Bronchial epithelial cell (primary cell): ENCODE measurements at regions not wholly inside any gene's neighbourhood (a gene's known extent, or its start where the extent isn't known, plus 50 kb on each side); places are given as distances from the start of the nearest gene placed in this dataset.

Experiments used
- DNase-seq: peaks from one replicate; pipeline ENCODE4 v3.0.0-alpha.2; 2010; ENCODE audit warnings: low read depth
- FAIRE-seq: peaks from 2 replicates; lab custom pipeline; 2011; peaks lifted over from hg19 to GRCh38; lab: Jason Lieb, UNC
- H3K27me3 ChIP-seq: 2 replicates; pipeline ENCODE4 v1.5.1; 2011; ENCODE audit warnings: low read length; ENCODE audit not compliant: control insufficient read depth, insufficient read depth
- H3K36me3 ChIP-seq: 2 replicates; pipeline ENCODE4 v1.5.1; 2011; ENCODE audit warnings: low read length; ENCODE audit not compliant: control insufficient read depth, insufficient read depth
- H3K4me3 ChIP-seq: 2 replicates; pipeline ENCODE4 v1.5.1; 2011; ENCODE audit warnings: mild to moderate bottlenecking, low read depth, low read length, control low read depth
- CTCF ChIP-seq: IDR thresholded peaks from 2 replicates; pipeline ENCODE4 v1.5.1; 2011; ENCODE audit warnings: mild to moderate bottlenecking, moderate library complexity, low read length, control low read depth, inconsistent platforms; ENCODE audit not compliant: insufficient read depth, severe bottlenecking

DNA sequence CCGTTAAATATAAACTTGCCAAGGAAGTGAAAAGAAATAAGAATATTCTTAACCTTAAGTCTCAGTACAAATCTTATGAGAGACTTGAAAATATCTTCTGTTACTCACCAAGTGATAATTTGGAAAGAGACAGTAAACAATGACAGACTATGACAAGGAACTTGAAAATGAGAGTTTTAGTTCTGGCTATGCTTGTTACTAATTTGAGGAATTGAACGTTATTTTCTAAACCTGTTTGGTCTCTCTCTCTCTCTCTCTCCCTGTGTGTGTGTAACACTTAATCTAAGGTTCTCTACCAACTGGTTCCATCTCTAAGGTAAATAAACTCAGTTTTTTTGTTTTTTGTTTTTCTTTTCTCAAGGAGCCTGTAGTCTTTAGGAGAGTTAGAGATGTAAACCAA lies 161.8 kb downstream of the AMY1C start:
- H3K27me3 ChIP-seq, result no peaks in the 10 kb centered on the region
- no peaks in the 10 kb centered on the region for H3K36me3 ChIP-seq
- TF ChIP-seq CTCF, result no peak
- no peak overlapping the region for H3K4me3 ChIP-seq
- DNase-seq, result no peak
- no peak for FAIRE-seq

- H3K4me3 ChIP-seq, result no peak overlapping the region
- TF ChIP-seq CTCF, result no peak
- DNase-seq, result no peak
- H3K27me3 ChIP-seq, result no peaks in the 10 kb centered on the region
- H3K36me3 ChIP-seq, result no peaks in the 10 kb centered on the region
- no peak for FAIRE-seq
These were observed 168.1 kb downstream of the AMY1C start for GRCh38 chr1:103917795-103918194.

- Histone ChIP-seq H3K27me3 (no peaks in the 10 kb centered on the region), H3K4me3 (no peak overlapping the region), H3K36me3 (no peaks in the 10 kb centered on the region)
- no peak for TF ChIP-seq CTCF
- no peak for DNase-seq
- no peak for FAIRE-seq
These were observed 182.2 kb downstream of the AMY1C start for GRCh38 chr1:103931891-103932290.

DNA sequence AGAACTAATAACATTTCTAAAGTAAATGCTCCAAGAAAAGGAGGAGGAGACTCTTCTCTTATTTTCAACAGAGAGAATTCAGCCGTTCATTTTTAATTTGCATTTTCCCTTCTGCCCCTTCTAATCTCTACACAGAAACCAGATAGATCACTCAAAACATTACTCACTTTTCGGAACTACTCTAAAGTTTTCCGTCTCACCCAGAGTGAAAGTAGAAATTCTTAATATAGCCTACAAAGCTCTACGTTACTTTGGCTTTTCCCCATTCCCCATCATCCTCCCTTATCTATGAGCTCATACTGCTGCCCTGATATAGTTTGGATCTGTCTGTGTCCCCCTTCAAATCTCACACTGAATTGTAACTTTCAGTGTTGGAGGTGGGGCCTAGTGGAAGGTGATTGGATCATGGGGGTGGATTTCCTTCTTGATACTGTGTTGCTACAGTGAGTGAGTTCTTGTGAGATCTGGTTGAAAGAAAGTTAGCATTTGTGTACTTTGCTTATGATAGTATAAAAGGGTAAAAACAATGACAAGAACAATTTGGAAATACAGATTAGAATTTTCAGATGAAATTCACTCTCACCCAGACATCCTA lies 188.2 kb downstream of the AMY1C start:
- DNase-seq, result no peak
- no peaks in the 10 kb centered on the region for H3K36me3 ChIP-seq
- no peaks in the 10 kb centered on the region for H3K27me3 ChIP-seq
- no peak for TF ChIP-seq CTCF
- H3K4me3 ChIP-seq, result no peak overlapping the region
- FAIRE-seq, result no peak

DNA sequence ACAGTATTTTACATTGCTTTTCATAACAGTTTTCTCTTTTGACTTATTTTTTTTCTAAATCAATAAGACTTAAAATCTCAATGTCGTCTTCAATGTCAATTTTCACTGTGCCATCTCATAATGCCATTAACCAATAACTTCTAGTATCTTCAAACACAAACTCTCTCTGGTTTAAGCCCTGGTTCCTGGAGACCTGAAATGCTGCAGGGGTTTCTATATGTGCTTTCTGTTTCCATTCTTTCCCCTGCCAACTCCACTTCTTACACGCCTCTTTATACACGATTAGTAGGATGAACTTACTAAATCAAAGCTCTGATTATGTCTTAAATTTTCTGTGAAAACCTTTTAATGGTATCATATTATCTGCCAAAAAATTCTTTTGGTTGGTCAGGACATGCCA lies 191.4 kb downstream of the AMY1C start:
- no peak for TF ChIP-seq CTCF
- FAIRE-seq (no peak), DNase-seq (no peak)
- Histone ChIP-seq H3K36me3 (no peaks in the 10 kb centered on the region), H3K4me3 (no peak overlapping the region), H3K27me3 (no peaks in the 10 kb centered on the region)

DNA sequence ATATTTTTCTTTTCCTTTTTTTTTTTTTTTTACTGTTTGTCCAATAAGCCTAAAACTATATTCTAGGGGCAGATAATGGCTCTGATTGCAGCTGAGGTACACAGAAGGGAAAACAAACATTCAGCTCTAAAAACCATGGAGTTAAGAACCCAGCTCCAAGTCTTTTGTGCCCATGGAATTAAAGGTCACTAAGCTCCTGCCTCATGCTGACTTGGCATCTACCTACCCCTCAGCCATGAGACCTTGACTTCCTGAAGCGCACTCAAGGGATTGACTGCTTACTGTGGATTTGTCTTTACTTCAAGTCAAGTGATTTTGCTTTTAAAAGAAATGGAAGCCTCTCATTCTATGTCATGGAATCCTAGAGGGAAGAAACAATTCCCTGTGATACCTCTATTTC lies 192.3 kb downstream of the AMY1C start:
- Histone ChIP-seq H3K36me3 (no peaks in the 10 kb centered on the region), H3K27me3 (no peaks in the 10 kb centered on the region), H3K4me3 (no peak overlapping the region)
- TF ChIP-seq CTCF, result no peak
- DNase-seq (no peak), FAIRE-seq (no peak)
